ENCODE measurements at regions not wholly inside any gene's neighbourhood (a gene's known extent, or its start where the extent isn't known, plus 50 kb on each side); places are given as distances from the start of the nearest gene placed in this dataset.

GRCh38 chr22:48112687-48113521, 1350.5 kb downstream of the TBC1D22A start:
- no peak for DNase-seq (ENCODE audit: low read depth in 2 of 2)

DNA sequence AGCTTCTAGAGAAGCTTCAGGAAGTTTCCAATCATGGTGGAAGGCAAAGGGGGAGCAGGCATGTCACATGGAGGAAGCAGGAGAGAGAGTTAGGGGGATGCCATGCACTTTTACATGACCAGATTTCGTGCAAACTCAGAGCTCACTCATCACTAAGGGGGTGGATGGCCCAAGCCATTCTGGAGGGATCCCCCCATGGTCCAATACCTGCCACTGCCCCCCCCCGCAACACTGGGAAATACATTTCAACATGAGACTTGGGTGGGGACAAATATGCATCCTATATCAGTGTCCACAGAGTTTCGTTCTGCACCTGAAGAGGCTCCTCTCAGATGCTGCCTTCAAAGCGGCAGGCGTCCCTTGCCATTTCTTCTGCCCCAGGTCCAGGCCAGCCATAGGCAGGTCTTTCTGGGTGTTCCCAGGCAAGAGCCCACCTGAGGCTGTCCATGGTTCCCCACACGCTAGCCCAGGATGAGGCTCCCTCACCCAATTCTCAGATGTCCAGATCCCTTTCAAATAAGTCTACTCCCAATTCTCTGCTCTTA, 1344.3 kb downstream of the TBC1D22A start:
- no peak for DNase-seq (ENCODE audit: low read depth in 2 of 2)

GRCh38 chr22:48106215-48106614, 1343.8 kb downstream of the TBC1D22A start:
- DNase-seq (ENCODE audit: low read depth in 2 of 2), result no peak

GRCh38 chr22:48105259-48105658, 1342.8 kb downstream of the TBC1D22A start:
- DNase-seq (ENCODE audit: low read depth in 2 of 2), result no peak

DNA sequence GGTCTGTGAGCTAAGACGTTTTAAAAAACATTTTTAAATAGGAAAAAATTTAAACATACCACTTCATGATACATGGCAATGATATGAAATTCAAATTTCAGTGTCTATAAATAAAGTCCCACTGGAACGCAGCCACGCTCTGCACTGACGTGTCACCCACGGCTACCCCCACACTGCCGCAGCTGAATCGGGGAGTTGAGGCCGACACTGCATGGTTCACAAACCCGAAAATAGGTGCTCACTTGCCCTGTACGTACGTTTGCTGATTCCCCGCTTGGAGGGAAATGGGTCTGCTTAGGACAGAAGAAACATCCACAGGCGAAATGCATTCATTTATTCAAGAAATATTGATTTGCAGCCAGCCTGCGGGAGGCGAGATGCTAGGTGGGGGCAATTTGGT, 1342.3 kb downstream of the TBC1D22A start:
- DNase-seq (ENCODE audit: low read depth in 2 of 2), result no peak

DNA sequence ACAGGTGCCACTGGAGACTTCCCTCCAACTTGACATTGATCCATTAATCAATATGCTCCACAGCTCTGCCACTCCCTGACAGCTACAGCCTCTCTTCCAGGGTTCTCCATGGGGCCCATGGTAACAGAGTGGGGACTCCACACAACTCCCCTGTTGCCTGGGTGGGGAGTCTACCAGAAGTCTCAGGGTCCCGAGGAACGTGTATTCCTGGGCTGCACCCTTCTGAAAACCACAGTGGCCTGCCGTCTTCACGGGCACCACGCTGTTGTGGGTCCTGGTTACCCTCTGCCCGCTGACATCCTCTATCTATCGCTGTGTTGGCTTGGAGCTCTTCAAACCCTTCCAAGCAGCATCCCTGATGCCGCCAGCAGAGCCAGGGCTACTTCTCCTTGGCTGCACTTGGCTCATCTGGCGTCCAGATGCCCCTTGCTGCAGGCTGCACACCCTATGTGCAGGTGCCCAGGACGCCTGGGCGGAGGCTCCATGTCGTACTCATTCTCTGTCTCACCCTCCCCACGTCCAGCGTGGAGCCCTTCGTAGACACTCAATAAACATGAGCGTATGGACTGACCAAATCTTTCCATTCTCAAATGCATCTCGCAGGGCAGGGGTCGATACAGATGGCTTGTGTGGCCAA, 1341.8 kb downstream of the TBC1D22A start:
- no peak for DNase-seq (ENCODE audit: low read depth in 2 of 2)

GRCh38 chr22:48103126-48103875, 1340.9 kb downstream of the TBC1D22A start:
- DNase-seq (ENCODE audit: low read depth in 2 of 2), result no peak

DNA sequence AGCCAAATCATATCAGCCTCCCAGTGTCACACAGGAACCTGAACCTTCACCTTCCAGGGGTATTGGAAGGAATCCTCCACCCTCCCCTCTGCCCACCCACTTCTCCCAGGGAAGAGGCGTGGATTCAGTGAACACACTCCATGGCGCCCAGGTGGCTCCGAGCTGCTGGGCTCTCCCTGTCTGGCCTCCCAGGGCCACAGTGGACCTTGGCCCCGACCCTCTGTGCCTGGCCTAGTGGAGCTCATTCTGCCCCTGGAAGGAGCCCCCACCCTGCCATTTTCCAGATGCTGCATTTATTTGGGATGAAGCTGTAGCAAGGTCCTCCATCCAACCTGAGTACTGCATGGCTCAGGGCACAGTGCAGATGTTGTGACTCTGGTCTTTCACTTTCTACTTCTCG, 1340.1 kb downstream of the TBC1D22A start:
- no peak for DNase-seq (ENCODE audit: low read depth in 2 of 2)

DNA sequence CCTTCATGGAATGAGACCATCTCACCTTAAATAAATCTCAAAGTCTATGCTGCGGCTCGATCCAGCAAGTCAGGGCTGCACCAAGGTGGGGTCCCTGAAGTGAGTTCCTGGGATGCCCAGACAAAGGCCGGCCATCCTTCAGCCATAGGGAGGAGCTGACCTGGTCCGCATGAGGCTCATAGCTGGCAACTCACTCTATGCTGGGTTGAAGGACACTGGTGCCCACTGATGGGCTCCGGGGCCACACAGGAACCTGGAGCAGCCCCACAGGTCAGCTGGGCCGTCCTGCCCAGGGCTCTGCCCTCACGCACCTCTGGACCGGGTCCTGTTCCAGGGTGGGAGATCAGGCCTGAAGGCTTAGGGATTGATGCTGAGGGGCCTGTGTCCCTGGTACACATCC, 1339.3 kb downstream of the TBC1D22A start:
- no peak for DNase-seq (ENCODE audit: low read depth in 2 of 2)

DNA sequence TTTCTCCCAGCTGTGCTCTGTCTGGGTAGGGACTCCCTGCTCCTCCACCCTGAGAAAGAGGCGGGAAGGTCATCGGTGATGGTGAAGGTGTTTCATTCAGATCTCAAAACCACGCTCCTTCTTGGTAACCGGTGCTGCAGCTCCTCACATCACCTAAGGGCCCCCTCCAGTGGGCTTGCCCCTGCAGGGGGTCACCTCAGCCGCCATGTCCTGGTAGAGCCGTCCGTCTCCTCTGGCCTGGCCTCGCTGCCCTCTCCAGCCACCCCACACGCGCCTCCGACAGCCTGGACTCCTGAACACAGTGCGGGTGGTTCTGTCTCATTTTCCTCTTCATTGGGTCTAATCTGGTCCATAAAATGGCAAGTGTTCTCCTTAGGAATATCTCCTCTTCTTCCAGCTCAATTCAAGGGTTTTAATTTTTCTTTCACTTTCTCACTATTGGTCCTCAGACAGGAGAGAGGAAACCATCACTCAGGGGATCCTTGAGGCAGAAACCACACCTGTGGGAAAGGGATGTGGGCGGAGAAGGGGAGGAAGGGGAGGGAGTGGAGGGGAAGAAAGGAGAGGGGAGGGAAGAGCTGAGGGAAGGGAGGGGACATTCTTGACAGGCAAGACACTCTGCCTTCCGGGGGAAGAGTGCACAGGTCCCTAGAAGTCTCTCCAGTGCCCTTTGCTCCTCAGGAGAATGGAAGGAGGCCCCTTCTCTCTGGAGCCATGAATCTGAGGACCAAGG, 1338.4 kb downstream of the TBC1D22A start:
- DNase-seq (ENCODE audit: low read depth in 2 of 2), result no peak

GRCh38 chr22:48099671-48100070, 1337.2 kb downstream of the TBC1D22A start:
- no peak for DNase-seq (ENCODE audit: low read depth in 2 of 2)

GRCh38 chr22:48099251-48099650, 1336.8 kb downstream of the TBC1D22A start:
- DNase-seq (ENCODE audit: low read depth in 2 of 2), result no peak

DNA sequence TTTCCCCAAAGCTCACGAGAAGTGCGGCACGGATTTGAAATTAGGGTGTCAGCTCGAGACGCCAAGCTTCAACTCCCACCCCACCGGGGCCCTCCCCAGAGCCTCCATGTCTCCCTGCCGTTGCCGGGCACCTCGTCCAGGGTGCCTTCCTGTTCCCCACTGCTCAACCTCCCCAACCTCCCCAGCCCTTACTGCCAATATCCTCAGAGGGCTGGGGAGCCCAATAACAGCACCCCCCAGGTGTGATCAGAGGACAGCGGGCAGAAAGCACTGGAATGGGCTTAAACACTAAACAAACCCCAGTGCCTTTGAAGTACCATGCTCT, 1336.4 kb downstream of the TBC1D22A start:
- DNase-seq (ENCODE audit: low read depth in 2 of 2), result no peak

GRCh38 chr22:48098243-48098920, 1335.9 kb downstream of the TBC1D22A start:
- no peak for DNase-seq (ENCODE audit: low read depth in 2 of 2)

GRCh38 chr22:48097723-48098122, 1335.3 kb downstream of the TBC1D22A start:
- no peak for DNase-seq (ENCODE audit: low read depth in 2 of 2)

- no peak for DNase-seq (ENCODE audit: low read depth in 2 of 2)
These were observed 1334.6 kb downstream of the TBC1D22A start for GRCh38 chr22:48096851-48097665.

GRCh38 chr22:48096411-48096810, 1334.0 kb downstream of the TBC1D22A start:
- no peak for DNase-seq (ENCODE audit: low read depth in 2 of 2)

- no peak for DNase-seq (ENCODE audit: low read depth in 2 of 2)
These were observed 1331.5 kb downstream of the TBC1D22A start for GRCh38 chr22:48093981-48094380.

GRCh38 chr22:48092866-48093265, 1330.4 kb downstream of the TBC1D22A start:
- DNase-seq (ENCODE audit: low read depth in 2 of 2), result no peak

DNA sequence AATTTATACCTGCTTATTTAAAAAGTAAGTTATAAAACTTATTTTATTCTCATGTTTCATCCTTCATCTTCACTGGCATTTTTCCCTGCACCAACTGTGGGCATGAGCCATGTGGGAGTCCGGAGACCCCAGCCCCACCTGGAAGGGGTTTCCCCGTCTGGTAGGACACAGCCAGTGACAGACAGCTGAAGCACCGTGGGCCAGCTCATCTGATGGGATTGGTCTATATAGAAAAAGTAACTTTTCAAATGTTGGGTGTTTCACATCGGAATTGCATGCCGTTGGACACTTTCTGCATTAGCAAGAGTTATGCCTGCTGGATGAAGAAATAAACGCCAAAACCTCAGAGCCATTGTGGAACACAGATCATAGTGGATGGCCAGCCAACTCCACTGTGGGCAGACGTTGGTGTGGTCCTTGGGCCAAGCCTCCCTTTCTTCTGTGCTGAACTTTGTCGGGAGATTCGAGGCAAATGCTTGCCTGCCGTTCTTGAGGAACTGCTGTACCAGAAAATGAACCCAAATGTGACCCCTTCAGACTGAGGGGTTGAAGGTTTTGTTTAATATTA, 1329.3 kb downstream of the TBC1D22A start:
- DNase-seq (ENCODE audit: low read depth in 2 of 2), result no peak
